Left cardiac atrium (tissue), 4 donors: ENCODE measurements at regions not wholly inside any gene's neighbourhood (a gene's known extent, or its start where the extent isn't known, plus 50 kb on each side); places are given as distances from the start of the nearest gene placed in this dataset.

ENCODE experiments used
- ATAC-seq, 2 donors: fragments of 200-7000 bp; cut with Tn5 transposase; one replicate each; pipeline ENCODE4 v1.9.1; 2020; ENCODE audit warnings: mild to moderate bottlenecking in 2 of 2, moderate library complexity in 2 of 2
- DNase-seq: peaks from one replicate; pipeline ENCODE4 v3.0.0-alpha.2; 2020
- intact Hi-C, 2 donors: fragments of 100-400 bp; cut with DNase I; formaldehyde crosslinking; loops; one replicate each; pipeline versions ENCODE4 v1.14.1 to v1.15.1; 2022 to 2023
- donor health status: DM: no; HTN: yes; CAD: no.
- donor health status: DM: no; HTN: yes; CAD: no; lungs with severe emphysema.
- donor health status: DM: yes; HTN: yes; CAD: no.
- donor health status: Dilated cardiomyopathy.

GRCh38 chr2:226076529-226076928 is 677.0 kb downstream of the NYAP2 start:
- intact Hi-C loops, result no loop called here
- no peak for DNase-seq
- ATAC-seq, result no peak

- ATAC-seq (no peak), DNase-seq (no peak)
- intact Hi-C loops, result no loop called here
Measured at GRCh38 chr2:226074391-226074790, 674.9 kb downstream of the NYAP2 start.

GRCh38 chr2:226073496-226074160 is 674.1 kb downstream of the NYAP2 start:
- DNase-seq (no peak), ATAC-seq (no peak)
- intact Hi-C loops, result no loop called here

DNA sequence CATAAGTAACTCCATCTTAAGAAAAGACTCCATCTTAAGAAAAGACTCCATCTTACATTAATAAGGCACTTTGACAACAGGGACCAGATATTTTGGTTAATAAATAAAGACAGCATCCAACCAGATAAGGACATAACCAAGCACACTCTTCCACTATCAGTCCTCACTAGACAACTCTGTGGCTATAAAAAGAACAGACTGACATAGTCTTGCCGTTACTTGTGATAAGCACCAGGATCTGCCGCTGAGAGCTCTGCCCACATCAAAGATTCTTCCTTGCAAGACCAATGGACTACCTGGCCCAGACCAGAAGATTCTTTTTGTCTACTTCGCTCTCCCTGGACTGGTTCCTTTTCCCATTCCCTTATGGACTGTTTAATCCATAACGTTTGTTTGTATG is 667.4 kb downstream of the NYAP2 start:
- DNase-seq, result no peak
- ATAC-seq, result peak in 1 of 2 donors; percentile 67
- intact Hi-C loops, result no loop called here

- intact Hi-C loops, result no loop called here
- ATAC-seq, result no peak
- no peak for DNase-seq
Measured at GRCh38 chr2:226066391-226066790, 666.9 kb downstream of the NYAP2 start.

GRCh38 chr2:226064932-226065570 is 665.5 kb downstream of the NYAP2 start:
- no peak for DNase-seq
- ATAC-seq, result no peak
- intact Hi-C loops, result no loop called here

GRCh38 chr2:226063704-226064440 is 664.4 kb downstream of the NYAP2 start:
- ATAC-seq, result peak in 1 of 2 donors; percentile 52

DNA sequence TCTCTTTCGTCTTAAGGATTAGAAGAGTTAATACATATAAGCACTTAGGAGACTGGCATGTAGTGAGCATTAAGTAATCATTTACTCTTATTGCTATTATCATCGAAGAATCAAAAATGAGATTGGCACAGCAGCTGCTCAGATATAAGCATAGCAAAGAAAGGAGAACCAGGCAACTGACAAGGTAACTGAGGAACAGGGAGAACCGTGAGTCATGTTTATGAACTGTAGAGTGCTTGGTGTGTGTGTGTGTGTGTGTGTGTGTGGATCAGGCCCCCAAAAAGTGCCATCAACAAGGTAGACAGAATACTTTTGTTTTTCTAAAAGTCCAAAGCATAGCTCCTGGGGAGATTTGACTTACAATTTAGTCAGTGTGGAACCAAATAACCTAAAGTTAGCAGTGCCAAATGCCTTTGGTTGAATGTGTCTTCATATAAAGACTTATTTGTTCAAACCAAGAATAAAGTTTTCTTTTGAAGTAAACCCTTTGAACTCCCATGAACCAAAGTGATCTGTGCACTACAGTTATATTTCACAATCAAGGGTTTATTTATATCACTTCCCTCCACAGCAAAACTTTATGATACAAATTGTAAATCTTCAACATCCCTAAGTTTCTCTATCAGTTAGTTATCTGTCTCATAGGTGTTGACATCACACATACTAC is 660.6 kb downstream of the NYAP2 start:
- ATAC-seq, result no peak
- intact Hi-C loops, result no loop called here
- no peak for DNase-seq

More at GRCh38 chr2:226063704-226064440, 664.4 kb downstream of the NYAP2 start:
- DNase-seq, result no peak
- intact Hi-C loops, result no loop called here

GRCh38 chr2:226057914-226058313 is 658.4 kb downstream of the NYAP2 start:
- peak in 1 of 2 donors; percentile 36 for ATAC-seq
- intact Hi-C loops, result no loop called here

DNA sequence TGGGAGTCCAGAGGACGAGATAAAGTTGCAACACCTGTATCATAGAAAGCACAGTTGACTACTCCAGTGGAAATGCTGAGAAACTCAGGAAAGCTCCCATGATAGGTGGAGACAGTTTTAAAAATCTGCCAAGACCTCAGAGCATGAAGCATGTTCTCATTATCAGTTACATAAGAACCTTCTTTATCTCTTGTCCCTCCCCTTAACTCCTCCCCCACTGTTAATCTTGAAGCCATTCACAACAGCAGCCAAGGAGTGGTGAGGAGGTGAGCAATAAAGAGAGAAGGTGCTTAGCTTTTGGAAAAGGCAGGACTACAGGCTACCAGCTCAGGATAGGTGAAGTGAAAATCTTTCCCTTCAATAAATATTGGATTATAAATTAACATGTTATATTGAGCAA is 657.9 kb downstream of the NYAP2 start:
- intact Hi-C loops, result no loop called here
- ATAC-seq (peak in 1 of 2 donors; percentile 77), DNase-seq (no peak)

More at GRCh38 chr2:226057914-226058313, 658.4 kb downstream of the NYAP2 start:
- no peak for DNase-seq

DNA sequence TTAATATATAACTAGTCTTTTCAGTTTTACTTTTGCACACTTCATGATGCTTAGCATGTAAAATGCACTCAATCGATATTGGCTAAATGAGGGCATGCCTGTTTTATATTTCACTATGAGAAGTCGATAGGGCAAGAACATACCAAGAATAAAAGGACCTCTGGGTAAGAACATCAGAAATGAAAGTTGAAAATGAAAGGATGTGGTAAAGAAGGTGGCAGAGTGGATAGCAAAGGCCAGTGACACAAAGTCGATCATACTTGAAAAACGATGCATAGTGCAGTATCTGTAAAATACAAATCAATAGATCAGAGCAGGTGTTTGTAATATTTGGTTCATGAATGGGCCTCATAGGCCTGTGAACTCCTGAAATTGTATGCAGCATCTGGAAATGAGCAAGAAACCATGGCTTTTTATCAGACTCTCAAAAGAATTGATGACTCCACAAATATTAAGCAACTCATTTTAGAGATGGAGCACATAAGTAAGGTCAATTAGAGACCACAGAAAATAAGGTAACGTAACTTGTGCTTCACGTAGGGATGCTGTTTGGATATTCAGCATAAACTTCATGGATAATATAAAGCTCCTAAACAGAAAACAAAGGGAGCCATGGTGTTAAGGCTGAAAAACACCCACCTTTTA is 653.4 kb downstream of the NYAP2 start:
- intact Hi-C loops, result loop anchor here in 1 of 2 donors (1.0 kb wide), 1 partner anchor 17 kb away; no protein-coding TSS in a partner anchor
- no peak for ATAC-seq

DNA sequence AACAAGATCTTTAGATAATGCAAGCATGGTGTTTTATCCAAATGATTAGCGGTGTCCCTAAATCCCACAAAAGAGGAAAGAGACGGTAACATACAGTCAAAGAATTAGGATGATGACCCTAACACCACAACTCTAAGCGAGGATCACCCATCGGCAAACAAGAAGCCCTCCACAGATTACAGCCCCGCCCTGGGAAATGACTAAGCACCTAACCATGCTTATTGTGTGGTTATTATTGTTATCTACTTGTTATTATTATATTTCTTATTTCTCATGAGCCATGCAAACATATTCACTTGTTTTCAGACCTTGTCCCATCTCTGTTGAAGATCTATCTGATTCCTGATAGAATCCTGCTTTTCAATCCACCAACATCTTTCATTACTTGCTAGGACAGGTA is 651.3 kb downstream of the NYAP2 start:
- no peak for ATAC-seq
- DNase-seq, result no peak
- intact Hi-C loops, result no loop called here

More for the DNA sequence above, 653.4 kb downstream of the NYAP2 start:
- no peak for DNase-seq

DNA sequence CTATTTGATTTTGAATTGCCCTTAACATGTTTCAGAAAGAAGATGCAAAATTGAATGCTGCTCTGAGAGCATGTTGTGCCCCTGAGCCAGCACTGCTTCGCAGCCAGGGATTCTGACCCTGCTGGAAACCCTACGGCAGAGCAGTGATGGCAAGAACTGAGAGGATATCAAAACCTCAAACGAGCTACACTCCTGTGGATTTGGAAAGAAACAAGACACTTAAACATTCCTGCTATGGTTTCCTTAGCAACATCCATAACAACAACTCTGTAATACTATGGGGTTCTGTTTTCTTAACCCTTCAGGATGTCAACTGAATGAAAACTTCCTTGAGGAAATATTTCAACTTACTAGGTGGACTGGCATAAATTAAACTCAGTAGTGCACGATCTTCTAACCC is 649.1 kb downstream of the NYAP2 start:
- no peak for ATAC-seq
- no peak for DNase-seq
- intact Hi-C loops, result no loop called here

DNA sequence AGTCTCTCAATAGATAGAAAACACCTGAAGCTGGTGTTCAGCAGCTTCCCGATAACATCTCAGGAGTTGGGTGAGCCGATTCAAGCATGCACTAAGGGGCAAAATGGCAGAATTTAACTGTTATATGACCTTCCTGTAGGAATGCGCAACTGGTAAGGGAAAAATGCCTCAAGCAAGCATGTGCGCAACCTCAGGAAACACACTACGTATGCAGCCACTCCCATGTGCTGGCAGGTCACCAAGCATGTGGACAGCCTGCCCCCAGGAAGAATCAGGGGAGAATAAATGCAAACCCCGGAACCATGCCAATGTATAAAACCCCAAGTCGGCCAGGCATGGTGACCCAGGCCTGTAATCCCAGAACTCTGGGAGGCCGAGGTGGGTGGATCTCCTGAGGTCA is 645.6 kb downstream of the NYAP2 start:
- intact Hi-C loops, result no loop called here
- no peak for DNase-seq
- no peak for ATAC-seq

DNA sequence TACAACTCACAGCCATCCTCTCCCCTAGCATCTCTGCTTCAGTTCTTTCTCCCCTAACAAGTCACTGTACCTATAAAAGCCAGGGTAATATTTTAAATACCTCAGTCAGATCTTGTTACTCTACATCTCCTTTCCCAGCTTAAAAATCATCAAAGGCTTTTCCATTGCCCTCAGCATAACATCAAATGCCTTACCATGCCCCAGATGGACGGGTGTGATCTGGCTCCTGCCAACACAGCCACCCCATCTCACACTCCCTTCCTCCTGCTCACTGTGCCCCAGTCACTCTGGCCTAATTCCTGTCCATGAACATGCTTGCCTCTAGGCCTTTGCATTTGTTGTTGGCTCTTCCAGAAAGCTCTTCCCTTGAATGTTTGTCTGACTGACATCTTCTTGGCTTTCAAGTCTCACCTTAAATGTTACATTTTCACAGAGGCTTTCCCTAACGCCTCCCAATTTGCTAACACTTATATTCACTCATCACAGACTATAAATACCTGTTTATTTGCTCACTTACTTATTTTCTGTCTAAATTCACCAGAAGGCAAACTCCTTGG is 640.9 kb downstream of the NYAP2 start:
- intact Hi-C loops, result no loop called here
- DNase-seq (no peak), ATAC-seq (no peak)

- intact Hi-C loops, result no loop called here
- DNase-seq (no peak), ATAC-seq (no peak)
Measured at GRCh38 chr2:226037526-226037925, 638.0 kb downstream of the NYAP2 start.

DNA sequence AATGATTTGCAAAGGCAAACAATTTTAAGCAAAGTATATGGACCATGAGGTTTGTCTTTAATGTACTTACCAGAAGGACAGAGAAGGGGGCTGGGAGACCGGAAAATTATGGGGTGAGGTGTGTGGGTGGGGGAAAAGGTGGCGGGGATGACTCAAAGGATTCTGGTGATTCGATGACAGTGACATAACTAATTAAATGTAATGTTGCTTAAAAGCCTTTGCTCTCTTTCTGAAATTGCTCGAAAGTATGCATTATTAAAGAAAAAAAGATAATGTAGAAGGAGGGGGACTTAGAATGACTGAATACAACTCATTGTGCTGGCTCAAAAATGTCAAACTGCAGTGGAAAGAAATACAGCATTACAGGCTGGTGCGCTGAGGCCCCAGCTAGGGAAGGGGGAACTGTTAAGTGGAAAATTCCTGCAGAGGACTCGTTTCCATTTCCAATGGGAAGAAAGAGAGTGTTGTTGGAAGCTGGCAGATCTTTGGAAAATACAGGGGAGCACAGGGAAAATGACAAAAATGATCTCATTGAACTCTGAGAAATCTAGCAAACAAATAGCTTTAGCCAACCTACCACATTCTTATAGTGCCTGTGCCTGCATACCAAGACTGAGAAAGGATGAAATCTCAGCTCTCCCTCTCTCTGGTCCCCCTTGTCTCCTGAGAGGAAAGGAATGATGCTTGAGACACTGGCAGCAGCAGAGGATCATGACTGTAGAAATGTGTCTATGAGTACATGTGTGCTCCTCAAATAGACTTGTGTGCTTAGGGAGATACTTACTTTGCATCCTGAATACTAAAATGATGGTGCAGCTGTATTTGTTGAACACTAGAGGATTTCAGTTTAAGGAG is 632.4 kb downstream of the NYAP2 start:
- DNase-seq (no peak), ATAC-seq (peak in 1 of 2 donors; percentile 43)
- intact Hi-C loops, result no loop called here
